GM23338 (cell line): ENCODE measurements at regions not wholly inside any gene's neighbourhood (a gene's known extent, or its start where the extent isn't known, plus 50 kb on each side); places are given as distances from the start of the nearest gene placed in this dataset.

Source experiments
- ATAC-seq: fragments of 200-7000 bp; cut with Tn5 transposase; 3 replicates; pipeline ENCODE4 v1.9.1; 2020
- DNase-seq: peaks from one replicate; pipeline ENCODE4 v3.0.0-alpha.2; 2015; ENCODE audit warnings: low spot score
- H2AFZ ChIP-seq: fragments of 200-600 bp; sonication (generic); 2 replicates; pipeline ENCODE4 v1.8.0; 2016; ENCODE audit warnings: antibody characterized with exemption, mild to moderate bottlenecking, moderate library complexity
- H3F3A ChIP-seq: fragments of 200-600 bp; sonication (generic); replicated peaks from 2 replicates; pipeline ENCODE4 v1.8.0; 2017; ENCODE audit warnings: antibody characterized with exemption, mixed run types, low read depth
- H3K27ac ChIP-seq: fragments of 200-600 bp; sonication (generic); 2 replicates; pipeline ENCODE4 v1.6.1; 2016; ENCODE audit warnings: low read depth
- H3K27me3 ChIP-seq: fragments of 200-600 bp; sonication (generic); 2 replicates; pipeline ENCODE4 v1.8.0; 2016; ENCODE audit warnings: mild to moderate bottlenecking, mixed run types, moderate library complexity; ENCODE audit not compliant: insufficient read depth
- H3K36me3 ChIP-seq: fragments of 200-600 bp; sonication (generic); 2 replicates; pipeline ENCODE4 v1.8.0; 2016; ENCODE audit warnings: mild to moderate bottlenecking; ENCODE audit not compliant: insufficient read depth
- H3K4me1 ChIP-seq: fragments of 200-600 bp; sonication (generic); 2 replicates; pipeline ENCODE4 v1.8.0; 2016; ENCODE audit warnings: mild to moderate bottlenecking, moderate library complexity; ENCODE audit not compliant: insufficient read depth
- H3K4me2 ChIP-seq: fragments of 200-600 bp; sonication (generic); 2 replicates; pipeline ENCODE4 v1.7.1; 2017; ENCODE audit warnings: mixed run types
- H3K4me3 ChIP-seq: fragments of 200-600 bp; sonication (generic); 2 replicates; pipeline ENCODE4 v1.6.1; 2016; ENCODE audit warnings: mixed run types
- H3K79me2 ChIP-seq: fragments of 200-600 bp; sonication (generic); replicated peaks from 2 replicates; pipeline ENCODE4 v1.8.0; 2017; ENCODE audit warnings: mild to moderate bottlenecking; ENCODE audit not compliant: insufficient read depth
- H3K9me2 ChIP-seq: fragments of 200-600 bp; sonication (generic); 2 replicates; pipeline ENCODE4 v1.8.0; 2017; ENCODE audit not compliant: insufficient read depth
- H4K20me1 ChIP-seq: fragments of 200-600 bp; sonication (generic); replicated peaks from 2 replicates; pipeline ENCODE4 v1.8.0; 2017; ENCODE audit warnings: mild to moderate bottlenecking; ENCODE audit not compliant: insufficient read depth
- H3K27ac Mint-ChIP-seq: 2 replicates; pipeline ENCODE4 v1.8.0; 2020; ENCODE audit warnings: inconsistent platforms, mild to moderate bottlenecking, moderate library complexity, mixed read lengths
- H3K27me3 Mint-ChIP-seq: 3 replicates; pipeline ENCODE4 v1.8.0; 2022; ENCODE audit warnings: low read depth, mild to moderate bottlenecking, moderate library complexity, mixed read lengths, inconsistent platforms; ENCODE audit not compliant: insufficient read depth, poor library complexity
- H3K36me3 Mint-ChIP-seq: 3 replicates; pipeline ENCODE4 v1.8.0; 2021; ENCODE audit warnings: low read depth, mild to moderate bottlenecking, inconsistent platforms, moderate library complexity, mixed read lengths
- H3K4me1 Mint-ChIP-seq: 3 replicates; pipeline ENCODE4 v1.8.0; 2020; ENCODE audit warnings: mild to moderate bottlenecking, inconsistent platforms, mixed read lengths
- H3K4me3 Mint-ChIP-seq: 3 replicates; pipeline ENCODE4 v1.8.0; 2021; ENCODE audit warnings: moderate library complexity, mild to moderate bottlenecking, inconsistent platforms, mixed read lengths
- H3K9me3 Mint-ChIP-seq: 3 replicates; pipeline ENCODE4 v1.8.0; 2020; ENCODE audit warnings: moderate library complexity, mild to moderate bottlenecking, inconsistent platforms, mixed read lengths
- CTCF ChIP-seq, 2 experiments: fragments of 200-600 bp in 1 of 2; sonication (generic) in 1 of 2; conservative IDR thresholded peaks; 2 replicates each; pipeline versions ENCODE4 v1.5.1 to v1.6.1; 2016 to 2017; ENCODE audit warnings: antibody characterized with exemption in 2 of 2, low read depth in 2 of 2, mild to moderate bottlenecking in 2 of 2, moderate library complexity in 1 of 2
- ETS1 ChIP-seq: IDR thresholded peaks from 2 replicates; pipeline ENCODE4 v1.6.1; 2016; ENCODE audit warnings: antibody characterized with exemption
- EZH2phosphoT487 ChIP-seq: fragments of 200-600 bp; sonication (generic); IDR thresholded peaks from one replicate; pipeline ENCODE4 v1.8.1; 2018; ENCODE audit warnings: antibody characterized with exemption; ENCODE audit not compliant: unreplicated experiment
- NANOG ChIP-seq: IDR thresholded peaks from 2 replicates; pipeline ENCODE4 v1.6.1; 2016; ENCODE audit warnings: antibody characterized with exemption, borderline replicate concordance
- REST ChIP-seq: IDR thresholded peaks from one replicate; pipeline ENCODE4 v1.6.1; 2018; ENCODE audit warnings: antibody characterized with exemption; ENCODE audit not compliant: unreplicated experiment
- STAT1 ChIP-seq: IDR thresholded peaks from one replicate; pipeline ENCODE4 v1.6.1; 2016; ENCODE audit warnings: antibody characterized with exemption; ENCODE audit not compliant: unreplicated experiment
- ZNF114 ChIP-seq: fragments of 250-450 bp; sonication (Bioruptor Pico); IDR thresholded peaks from 2 replicates; pipeline ENCODE4 v1.5.0; 2020; ENCODE audit warnings: mild to moderate bottlenecking, moderate library complexity
- ZNF462 ChIP-seq: fragments of 250-450 bp; sonication (Bioruptor Pico); IDR thresholded peaks from 2 replicates; pipeline ENCODE4 v1.5.0; 2020; ENCODE audit warnings: mild to moderate bottlenecking, moderate library complexity

GRCh38 chr9:22535780-22536179 lies 89.2 kb downstream of the DMRTA1 start:
- no peak overlapping the region for H3K4me3 Mint-ChIP-seq
- ATAC-seq (no peak), DNase-seq (no peak)
- no peaks in the 10 kb centered on the region for H3F3A ChIP-seq
- H3K9me3 Mint-ChIP-seq = no peaks in the 10 kb centered on the region; the same call in 2 of the 3 replicates
- TF ChIP-seq NANOG (no peak), STAT1 (no peak), ZNF114 (CRISPR knock-in tag) (no peak), ZNF462 (CRISPR knock-in tag) (no peak), CTCF (conservative IDR thresholded peaks at IDR 0.05; ENCODE audit: low read depth in 2 of 2) (no peak), REST (peak; percentile 51), ETS1 (no peak), EZH2phosphoT487 (no peak)
- H3K27ac Mint-ChIP-seq = no peak overlapping the region
- no peaks in the 10 kb centered on the region for H3K36me3 Mint-ChIP-seq
- H3K4me3 ChIP-seq = no peak overlapping the region
- no peaks in the 10 kb centered on the region for H3K79me2 ChIP-seq
- H4K20me1 ChIP-seq = no peaks in the 10 kb centered on the region
- H3K9me2 ChIP-seq = no peaks in the 10 kb centered on the region
- H3K36me3 ChIP-seq = no peaks in the 10 kb centered on the region
- no peaks in the 10 kb centered on the region for H3K4me1 Mint-ChIP-seq
- H3K27me3 Mint-ChIP-seq = no peaks in the 10 kb centered on the region
- H3K4me1 ChIP-seq = no peaks in the 10 kb centered on the region
- no peaks in the 10 kb centered on the region for H3K27me3 ChIP-seq
- H3K27ac ChIP-seq = no peak overlapping the region
- no peak overlapping the region for H2AFZ ChIP-seq
- no peak overlapping the region for H3K4me2 ChIP-seq
